HUES48 (cell line): ENCODE measurements at regions not wholly inside any gene's neighbourhood (a gene's known extent, or its start where the extent isn't known, plus 50 kb on each side); places are given as distances from the start of the nearest gene placed in this dataset.
"Not testable (repeated sequence)": the region's sequence is repeated elsewhere in the genome, so short reads cannot be mapped to it uniquely, and the experiment has no call there.

Source experiments
- H3K27ac ChIP-seq: one replicate; pipeline ENCODE4 v1.7.0; 2013; ENCODE audit warnings: low read depth, low read length, inconsistent platforms
- H3K27me3 ChIP-seq: 2 replicates; pipeline ENCODE4 v1.6.1; 2013; ENCODE audit warnings: mild to moderate bottlenecking, low read length; ENCODE audit not compliant: control insufficient read depth, insufficient read depth
- H3K36me3 ChIP-seq: 2 replicates; pipeline ENCODE4 v1.6.1; 2013; ENCODE audit warnings: low read length; ENCODE audit not compliant: control insufficient read depth, insufficient read depth
- H3K4me1 ChIP-seq: 2 replicates; pipeline ENCODE4 v1.6.1; 2013; ENCODE audit warnings: mild to moderate bottlenecking, low read length; ENCODE audit not compliant: control insufficient read depth, insufficient read depth
- H3K4me3 ChIP-seq: 2 replicates; pipeline ENCODE4 v1.5.1; 2013; ENCODE audit warnings: mild to moderate bottlenecking, low read depth, low read length
- H3K9ac ChIP-seq: 2 replicates; pipeline ENCODE4 v1.6.1; 2013; ENCODE audit warnings: mild to moderate bottlenecking, low read depth, low read length, moderate library complexity
- H3K9me3 ChIP-seq: 2 replicates; pipeline ENCODE4 v1.6.1; 2013; ENCODE audit warnings: low read length; ENCODE audit not compliant: control insufficient read depth, insufficient read depth

DNA sequence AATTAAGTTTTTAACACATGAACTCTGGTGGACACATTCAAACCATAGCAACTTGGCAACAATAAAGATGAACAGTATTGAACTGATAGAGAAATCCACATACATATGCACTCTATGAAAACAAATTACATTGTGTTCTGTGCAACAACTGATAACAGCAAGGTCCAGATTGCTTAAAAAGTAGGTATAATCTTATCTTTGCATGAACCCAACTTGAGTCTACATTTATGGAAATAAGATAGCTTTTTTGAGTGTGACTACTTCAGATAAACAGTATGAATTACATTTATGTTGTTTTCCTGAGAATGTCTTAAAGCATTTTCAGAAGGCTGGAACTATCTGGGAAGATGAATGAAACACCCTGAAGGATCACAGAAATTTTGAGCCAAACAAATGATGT lies 212.6 kb upstream of the GK2 start:
- H3K9ac ChIP-seq, result no peak overlapping the region
- H3K9me3 ChIP-seq, result no peaks in the 10 kb centered on the region
- peaks cover 7% of the 10 kb centered on the region; the same call in 1 of the 2 replicates for H3K4me1 ChIP-seq
- H3K27me3 ChIP-seq, result no peaks in the 10 kb centered on the region
- H3K27ac ChIP-seq, result no peak overlapping the region
- H3K36me3 ChIP-seq, result no peaks in the 10 kb centered on the region
- H3K4me3 ChIP-seq, result no peak overlapping the region

DNA sequence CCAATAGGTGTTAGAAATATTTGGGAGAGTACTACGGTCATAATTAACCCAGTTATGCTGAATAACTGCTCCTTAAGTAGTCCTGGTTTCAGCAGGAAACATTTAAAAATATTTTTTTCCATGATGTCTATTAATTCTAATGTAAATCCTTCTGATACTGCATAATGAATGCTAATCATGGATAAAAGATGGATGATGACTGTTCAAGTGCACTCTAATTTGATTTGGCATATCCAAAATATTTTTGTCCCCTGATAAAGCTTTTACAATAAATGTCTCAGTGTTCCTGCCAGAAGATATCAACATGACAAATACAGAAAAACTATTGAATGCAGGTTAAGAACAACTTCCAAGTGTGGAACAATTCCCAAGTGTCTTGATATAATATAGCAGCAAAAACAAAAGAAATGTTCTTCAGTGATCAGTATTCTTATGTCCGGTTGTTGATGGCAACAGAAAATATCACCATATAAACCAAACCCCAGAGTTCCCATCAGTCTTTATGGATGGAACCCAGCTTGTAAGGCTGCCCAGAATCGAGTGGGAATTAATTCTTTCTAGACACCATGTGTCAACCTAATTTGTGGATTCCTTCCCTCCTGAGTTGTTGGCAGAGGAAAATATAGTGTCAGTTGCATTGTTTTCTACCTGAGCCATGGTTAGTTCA lies 205.4 kb upstream of the GK2 start:
- H3K36me3 ChIP-seq, result no peaks in the 10 kb centered on the region
- H3K4me3 ChIP-seq, result no peak overlapping the region
- no peaks in the 10 kb centered on the region for H3K27me3 ChIP-seq
- no peak overlapping the region for H3K27ac ChIP-seq
- no peaks in the 10 kb centered on the region for H3K4me1 ChIP-seq
- H3K9ac ChIP-seq, result no peak overlapping the region
- H3K9me3 ChIP-seq, result no peaks in the 10 kb centered on the region

DNA sequence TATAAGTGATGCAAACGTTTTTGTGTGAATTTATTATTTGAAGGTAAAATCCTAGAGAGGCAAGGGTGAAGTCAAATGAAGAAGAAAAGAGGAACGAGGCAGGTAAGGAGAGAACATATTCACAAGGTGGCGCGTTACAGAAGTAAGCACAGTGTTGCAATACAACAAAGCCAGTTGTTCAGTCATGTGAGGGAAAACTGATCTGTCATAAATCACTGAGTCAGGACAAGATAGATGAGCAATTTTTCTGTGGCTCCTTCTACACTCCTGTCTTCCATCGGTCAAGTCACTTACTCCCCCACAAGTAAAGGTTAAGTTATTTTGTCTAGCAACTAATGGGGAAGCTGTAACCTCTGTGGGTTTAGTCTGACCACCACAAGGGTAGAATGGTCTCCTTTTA lies 203.0 kb upstream of the GK2 start:
- Histone ChIP-seq H3K27me3 (no peaks in the 10 kb centered on the region), H3K4me1 (no peaks in the 10 kb centered on the region), H3K4me3 (no peak overlapping the region), H3K9ac (no peak overlapping the region), H3K9me3 (no peaks in the 10 kb centered on the region), H3K27ac (no peak overlapping the region), H3K36me3 (no peaks in the 10 kb centered on the region)

DNA sequence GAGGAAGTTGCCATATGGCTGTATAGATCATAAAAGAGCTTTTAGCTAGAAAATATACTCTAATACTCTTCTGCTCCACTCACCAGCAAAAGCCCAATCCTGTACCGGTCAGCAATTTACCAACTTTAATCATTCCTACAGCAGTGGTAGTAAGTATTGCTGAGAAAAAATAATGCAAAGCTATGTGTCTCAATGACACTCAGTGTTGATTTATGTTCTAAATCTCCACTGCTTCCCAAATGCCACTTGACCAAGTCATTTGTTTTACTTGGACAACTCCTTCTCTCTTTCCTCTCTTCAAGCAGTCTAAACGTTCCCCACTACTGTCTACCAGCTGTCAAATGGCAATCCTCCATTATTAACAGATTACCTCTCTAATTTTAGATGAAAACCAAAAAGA lies 201.8 kb upstream of the GK2 start:
- Histone ChIP-seq H3K9ac (no peak overlapping the region), H3K9me3 (no peaks in the 10 kb centered on the region), H3K36me3 (no peaks in the 10 kb centered on the region), H3K27me3 (no peaks in the 10 kb centered on the region), H3K4me1 (no peaks in the 10 kb centered on the region), H3K4me3 (no peak overlapping the region), H3K27ac (no peak overlapping the region)

DNA sequence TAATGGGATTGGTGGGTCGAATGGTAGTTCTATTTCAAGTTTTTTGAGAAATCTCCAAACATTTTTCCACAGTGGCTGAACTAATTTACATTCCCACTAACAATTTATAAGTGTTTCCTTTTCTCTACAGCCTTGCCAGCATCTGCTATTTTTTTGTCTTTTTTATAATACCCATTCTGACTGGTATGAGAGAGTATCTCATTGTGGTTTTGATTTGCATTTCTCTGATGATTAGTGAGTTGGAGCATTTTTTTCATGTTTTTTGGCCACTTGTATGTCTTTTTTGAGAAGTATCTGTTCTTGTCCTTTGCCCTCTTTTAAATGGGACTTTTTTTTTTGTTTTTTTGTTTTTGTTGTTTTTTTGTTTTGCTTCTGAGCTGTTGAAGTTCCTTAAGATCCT lies 200.0 kb upstream of the GK2 start:
- H3K4me1 ChIP-seq, result no peaks in the 10 kb centered on the region
- H3K9ac ChIP-seq, result no peak overlapping the region
- H3K9me3 ChIP-seq, result no peaks in the 10 kb centered on the region
- no peak overlapping the region for H3K27ac ChIP-seq
- no peak overlapping the region for H3K4me3 ChIP-seq
- H3K36me3 ChIP-seq, result no peaks in the 10 kb centered on the region
- no peaks in the 10 kb centered on the region for H3K27me3 ChIP-seq

DNA sequence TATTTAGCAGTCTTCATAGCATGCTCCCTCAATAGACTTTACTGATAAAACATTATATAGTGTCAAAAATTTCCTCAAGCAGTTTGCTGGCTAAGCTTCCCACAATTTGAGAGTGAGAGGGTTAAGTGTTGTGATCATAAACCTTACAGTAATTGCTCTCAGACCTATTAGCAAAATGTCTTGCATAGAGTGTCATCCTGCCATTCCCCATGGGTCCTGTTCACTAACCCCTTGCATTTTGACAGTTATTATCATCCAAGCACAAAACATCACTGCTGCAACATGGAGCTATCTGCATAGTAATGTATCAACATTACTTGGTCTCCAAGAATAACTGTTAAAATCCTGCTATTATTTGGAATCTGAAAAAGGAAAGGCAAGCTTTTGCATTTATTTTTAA lies 196.1 kb upstream of the GK2 start:
- Histone ChIP-seq H3K4me1 (no peaks in the 10 kb centered on the region), H3K9ac (no peak overlapping the region)

DNA sequence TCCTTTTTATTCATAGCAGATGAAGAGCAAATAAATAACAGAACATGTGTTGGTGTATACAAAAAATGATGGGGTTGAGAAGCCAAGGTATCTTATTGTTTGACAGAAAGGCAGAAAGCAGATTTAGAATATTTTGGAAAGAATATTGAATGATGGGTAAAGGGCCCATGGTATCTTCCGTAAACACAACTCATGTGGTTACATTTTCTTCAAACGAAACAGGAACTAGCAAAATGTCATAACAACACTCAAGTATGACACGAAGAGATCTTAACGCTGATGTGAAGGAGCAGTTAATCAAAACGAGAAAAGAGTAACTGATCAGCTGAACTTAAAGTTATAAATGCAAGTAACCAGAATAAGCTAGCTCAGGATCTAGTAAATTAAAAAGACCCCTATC lies 195.7 kb upstream of the GK2 start:
- no peak overlapping the region for H3K27ac ChIP-seq
- H3K36me3 ChIP-seq, result no peaks in the 10 kb centered on the region
- no peak overlapping the region for H3K9ac ChIP-seq
- H3K27me3 ChIP-seq, result no peaks in the 10 kb centered on the region
- H3K4me1 ChIP-seq, result no peaks in the 10 kb centered on the region
- no peaks in the 10 kb centered on the region for H3K9me3 ChIP-seq
- H3K4me3 ChIP-seq, result no peak overlapping the region

More for the DNA sequence above, 196.1 kb upstream of the GK2 start:
- Histone ChIP-seq H3K4me3 (no peak overlapping the region), H3K27me3 (no peaks in the 10 kb centered on the region), H3K9me3 (no peaks in the 10 kb centered on the region), H3K36me3 (no peaks in the 10 kb centered on the region), H3K27ac (no peak overlapping the region)

DNA sequence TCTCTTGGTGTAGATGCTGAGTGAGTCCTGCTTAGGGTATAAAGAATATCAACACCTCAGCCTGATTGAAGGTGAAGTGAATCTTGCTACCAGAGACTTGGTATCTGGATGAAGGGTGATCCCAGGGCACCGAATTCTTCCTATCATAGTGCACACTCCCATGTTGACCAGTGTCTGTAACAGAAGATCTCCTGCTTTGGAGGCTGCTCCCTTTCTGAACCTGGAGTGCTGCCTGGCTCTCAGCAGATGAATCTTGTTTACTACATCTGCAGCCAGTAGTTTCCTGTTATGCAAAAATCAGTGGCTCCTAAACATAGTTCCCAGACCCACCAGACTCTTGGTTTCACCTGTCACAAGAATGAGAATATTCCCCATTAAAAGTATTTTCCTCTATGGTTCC lies 191.7 kb upstream of the GK2 start:
- H3K27ac ChIP-seq, result no peak overlapping the region
- H3K27me3 ChIP-seq, result no peaks in the 10 kb centered on the region
- no peaks in the 10 kb centered on the region for H3K4me1 ChIP-seq
- H3K9me3 ChIP-seq, result no peaks in the 10 kb centered on the region
- no peak overlapping the region for H3K4me3 ChIP-seq
- no peaks in the 10 kb centered on the region for H3K36me3 ChIP-seq
- H3K9ac ChIP-seq, result no peak overlapping the region

DNA sequence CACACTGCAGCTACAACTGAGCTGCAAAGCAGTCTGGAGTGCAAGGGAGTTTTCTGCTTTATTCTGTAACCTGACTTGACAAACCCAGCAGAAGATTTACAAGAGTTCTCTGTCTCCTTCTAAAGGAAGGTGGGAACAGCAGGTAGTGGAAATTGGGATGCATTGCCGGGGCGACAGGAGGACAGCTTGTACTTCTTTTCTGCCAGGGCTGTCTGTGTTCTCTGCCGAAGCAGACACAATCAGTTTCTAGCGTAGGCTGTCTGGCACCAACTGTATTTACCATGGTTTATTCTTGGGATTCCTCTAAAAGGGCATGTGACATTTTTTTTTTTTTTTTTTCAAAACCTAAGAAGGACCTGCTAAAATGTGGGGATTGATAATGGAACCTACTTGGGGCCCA lies 190.8 kb upstream of the GK2 start:
- Histone ChIP-seq H3K9ac (no peak overlapping the region), H3K27me3 (no peaks in the 10 kb centered on the region), H3K4me1 (no peaks in the 10 kb centered on the region), H3K27ac (no peak overlapping the region), H3K4me3 (no peak overlapping the region), H3K36me3 (no peaks in the 10 kb centered on the region), H3K9me3 (no peaks in the 10 kb centered on the region)

DNA sequence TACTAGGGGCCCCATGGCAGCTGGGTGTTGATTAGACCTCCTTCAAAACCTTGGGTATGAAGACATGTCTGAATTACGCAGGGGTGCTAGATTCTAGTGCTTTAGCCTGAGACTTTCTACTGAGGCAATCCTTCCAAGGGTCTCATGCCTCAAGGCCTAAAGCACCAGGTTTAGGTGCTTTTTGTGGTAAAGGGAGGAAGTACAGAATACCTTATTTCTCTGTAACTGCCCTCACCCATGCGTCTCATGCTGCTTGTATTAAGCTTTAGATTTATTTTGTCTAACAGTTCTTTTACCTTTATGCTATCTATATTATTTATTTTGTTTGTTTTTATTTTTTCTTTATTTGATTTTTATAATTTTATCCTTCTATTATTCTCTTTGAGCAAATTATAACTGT lies 190.2 kb upstream of the GK2 start:
- H3K27ac ChIP-seq, result no peak overlapping the region
- no peak overlapping the region for H3K9ac ChIP-seq
- no peaks in the 10 kb centered on the region for H3K27me3 ChIP-seq
- H3K36me3 ChIP-seq, result no peaks in the 10 kb centered on the region
- no peaks in the 10 kb centered on the region for H3K9me3 ChIP-seq
- H3K4me3 ChIP-seq, result no peak overlapping the region
- H3K4me1 ChIP-seq, result no peaks in the 10 kb centered on the region

DNA sequence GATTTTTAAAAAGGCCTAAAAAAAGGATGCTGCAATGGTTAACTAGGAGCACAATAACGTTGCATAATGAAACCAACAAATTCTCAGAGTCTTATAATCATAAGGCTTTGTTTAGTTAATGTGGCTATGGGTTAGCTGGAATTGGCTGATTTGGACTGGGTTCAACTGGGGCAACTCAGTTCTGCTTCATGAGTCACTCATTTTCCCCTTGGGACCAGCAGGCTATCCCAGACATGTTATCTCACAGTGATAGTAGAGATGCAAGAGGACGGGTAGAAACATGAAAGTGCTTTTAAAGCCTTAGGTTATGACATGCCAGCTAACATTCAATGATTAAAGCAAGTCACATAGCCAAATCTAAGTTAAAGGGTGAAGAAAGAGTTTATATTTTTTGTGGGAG lies 189.2 kb upstream of the GK2 start:
- H3K36me3 ChIP-seq, result no peaks in the 10 kb centered on the region
- H3K9me3 ChIP-seq, result no peaks in the 10 kb centered on the region
- H3K4me3 ChIP-seq, result no peak overlapping the region
- peaks cover 5% of the 10 kb centered on the region for H3K4me1 ChIP-seq
- no peaks in the 10 kb centered on the region for H3K27me3 ChIP-seq
- H3K9ac ChIP-seq, result no peak overlapping the region
- no peak overlapping the region for H3K27ac ChIP-seq

DNA sequence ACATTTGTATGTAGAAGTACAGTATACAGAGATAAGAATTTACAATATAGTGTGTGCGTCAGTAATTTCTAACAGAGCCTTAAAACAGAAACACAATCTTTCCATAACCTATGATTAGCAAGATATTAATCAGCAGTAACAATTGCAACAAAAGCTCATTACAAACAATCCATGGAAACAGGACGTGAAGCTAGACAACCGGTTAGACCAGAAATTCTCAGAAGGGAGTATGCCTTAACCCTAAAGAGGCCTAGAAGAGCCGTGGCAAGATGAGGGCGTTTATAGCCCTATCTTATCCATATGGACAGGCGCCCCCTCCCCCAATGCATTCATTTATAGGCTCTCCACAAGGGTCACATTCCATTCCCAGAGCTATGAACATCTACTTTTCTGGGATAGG lies 184.2 kb upstream of the GK2 start:
- H3K9ac ChIP-seq, H3K27ac ChIP-seq, H3K4me3 ChIP-seq, H3K36me3 ChIP-seq, H3K9me3 ChIP-seq, H3K4me1 ChIP-seq, H3K27me3 ChIP-seq: not testable (repeated sequence)
